NCI-H82 treated with DMSO at 0.1 percent for 48 hours (cell line): ENCODE measurements at regions not wholly inside any gene's neighbourhood (a gene's known extent, or its start where the extent isn't known, plus 50 kb on each side); places are given as distances from the start of the nearest gene placed in this dataset.
A peak's percentile ranks its signal among the peaks of the same experiment; 100 is the strongest.

Experiments
- DNase-seq: peaks from one replicate; lab custom pipeline; 2025; ENCODE audit not compliant: unreplicated experiment; lab: John Stamatoyannopoulos, UW

- peak; percentile 9 for DNase-seq
Measured at GRCh38 chr6:42512579-42512978, 51.2 kb upstream of the UBR2 start.

DNA sequence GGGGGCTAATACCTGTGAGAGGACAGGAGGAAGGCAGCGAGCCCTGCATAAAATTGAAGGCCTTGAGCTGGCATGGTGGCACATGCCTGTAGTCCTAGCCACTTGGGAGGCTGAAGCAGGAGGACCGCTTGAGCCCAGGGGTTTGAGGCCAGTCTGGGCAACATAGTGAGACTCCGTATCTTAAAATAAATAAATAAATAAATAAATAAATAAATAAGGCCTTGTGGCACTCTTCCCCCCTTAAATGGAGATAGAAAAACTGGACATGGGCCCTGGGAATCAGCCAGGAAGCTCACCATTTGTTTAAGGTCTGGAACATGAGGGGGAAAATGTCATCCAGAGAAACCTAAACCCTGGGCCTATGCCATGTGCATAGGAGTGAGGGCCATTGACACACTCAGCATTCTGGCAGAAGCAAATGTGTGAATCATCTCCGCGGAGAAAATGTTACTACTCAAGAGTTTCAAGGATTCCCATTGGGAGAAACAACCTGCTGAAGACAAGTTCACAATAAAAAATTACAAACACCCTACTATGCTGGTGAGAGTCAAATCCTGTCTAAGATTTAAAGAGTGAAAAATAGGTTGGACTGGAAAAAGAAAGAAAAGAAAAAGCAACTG lies 51.9 kb upstream of the UBR2 start:
- DNase-seq, result no peak

- DNase-seq, result no peak
Measured at GRCh38 chr6:42510795-42511194, 53.0 kb upstream of the UBR2 start.

GRCh38 chr6:42509765-42510164 lies 54.1 kb upstream of the UBR2 start:
- no peak for DNase-seq

DNA sequence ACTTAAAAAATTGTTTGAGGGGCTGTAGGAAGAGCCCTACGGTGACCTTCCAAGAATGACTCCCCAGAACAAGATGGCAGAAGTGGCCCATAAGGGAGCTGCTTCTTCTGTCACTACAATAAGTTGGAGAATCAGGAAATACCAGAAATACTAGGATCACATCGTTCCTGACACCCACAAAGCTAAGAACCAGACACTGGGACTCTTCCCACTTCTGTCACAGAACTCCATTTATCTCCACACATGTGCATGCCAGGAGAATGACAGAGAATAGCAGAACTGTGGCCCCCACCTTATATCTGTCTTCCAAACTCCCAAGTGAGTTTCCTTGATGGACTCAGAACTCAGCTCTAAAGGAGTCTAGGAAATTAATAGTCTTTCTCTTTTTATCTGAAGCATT lies 54.6 kb upstream of the UBR2 start:
- no peak for DNase-seq

GRCh38 chr6:42507901-42508300 lies 55.9 kb upstream of the UBR2 start:
- DNase-seq, result no peak

DNA sequence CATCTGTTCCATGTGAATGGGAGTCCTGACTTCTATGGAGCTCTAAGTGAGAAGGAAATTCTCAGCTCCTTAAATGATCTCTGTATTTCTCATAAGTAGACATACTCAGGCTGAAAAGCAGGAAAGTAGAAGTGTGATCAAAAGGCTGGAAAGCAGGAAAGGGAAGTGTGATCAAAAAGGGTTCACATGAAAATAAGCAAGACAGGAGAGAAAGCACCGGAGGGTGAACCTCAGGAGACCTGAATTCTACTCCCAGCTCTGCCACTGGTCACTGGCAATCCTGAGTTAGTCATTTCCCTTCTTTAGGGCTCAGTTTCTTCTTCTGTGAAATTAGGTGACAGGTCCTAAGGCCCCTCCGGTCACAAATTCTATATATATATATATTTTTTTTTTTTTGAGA lies 55.5 kb upstream of the TRERF1 start:
- no peak for DNase-seq

DNA sequence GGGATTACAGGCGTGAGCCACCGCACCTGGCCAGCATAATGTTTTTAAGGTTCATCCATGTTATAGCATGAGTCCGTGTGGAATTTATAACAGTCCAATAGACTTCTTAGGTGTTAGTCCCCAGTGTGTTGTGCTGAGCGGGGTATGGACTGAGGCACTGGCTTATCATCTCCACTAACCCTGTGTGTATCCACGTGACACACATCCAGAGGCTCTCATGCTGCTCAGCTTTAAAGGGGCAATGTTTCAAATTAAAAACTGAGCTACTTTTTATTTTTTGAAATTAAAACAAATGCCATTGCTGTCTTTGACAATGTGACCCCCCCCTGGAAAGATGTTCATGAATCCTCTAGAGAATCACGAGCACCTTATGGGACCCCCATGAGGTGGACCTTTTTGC lies 54.3 kb upstream of the TRERF1 start:
- DNase-seq, result no peak

GRCh38 chr6:42505385-42505718 lies 53.6 kb upstream of the TRERF1 start:
- no peak for DNase-seq

DNA sequence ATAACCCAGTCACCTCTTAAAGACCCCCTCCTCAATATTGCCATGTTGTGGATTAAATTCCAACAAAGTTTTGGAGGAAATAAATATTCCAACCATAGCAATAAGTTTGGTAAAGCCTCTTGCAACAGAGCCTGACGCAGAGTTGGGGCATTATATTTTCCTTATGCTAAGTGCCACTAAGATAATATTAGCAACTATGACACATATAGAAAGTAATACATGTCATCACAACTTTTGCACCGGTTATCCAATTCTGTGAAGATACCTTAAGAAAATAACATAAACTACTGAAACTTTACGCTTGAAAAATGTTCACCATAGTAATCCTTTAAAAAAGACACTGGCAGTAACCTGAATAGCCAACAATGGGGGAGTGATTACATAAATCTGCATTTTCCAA lies 52.2 kb upstream of the TRERF1 start:
- no peak for DNase-seq

GRCh38 chr6:42502990-42503389 lies 51.3 kb upstream of the TRERF1 start:
- DNase-seq, result no peak

DNA sequence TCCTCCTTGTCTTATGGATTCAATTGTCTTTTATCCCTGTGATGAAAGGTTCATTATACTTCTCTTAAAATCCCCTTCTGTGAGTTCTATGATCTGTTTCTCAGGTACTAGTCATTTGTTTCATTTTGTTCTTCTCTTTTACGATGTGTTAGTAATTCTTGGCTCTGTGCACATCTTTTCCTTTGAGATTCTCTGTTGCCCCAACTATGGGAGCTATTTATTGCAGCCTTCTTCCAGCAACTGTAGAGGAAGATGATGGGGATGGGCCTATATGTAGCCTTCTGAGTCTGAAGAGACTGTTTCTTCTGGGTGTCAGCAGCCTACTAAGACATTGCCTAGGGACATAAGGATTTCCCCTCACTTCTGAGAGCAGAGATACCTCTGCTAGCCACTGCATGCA lies 50.4 kb upstream of the TRERF1 start:
- DNase-seq, result no peak
